GM06990 (cell line): ENCODE measurements at regions not wholly inside any gene's neighbourhood (a gene's known extent, or its start where the extent isn't known, plus 50 kb on each side); places are given as distances from the start of the nearest gene placed in this dataset.

Experiments
- DNase-seq: peaks from one replicate; pipeline ENCODE4 v3.0.0-alpha.2; 2011; ENCODE audit not compliant: insufficient read length; ENCODE audit errors: extremely low read depth
- H3K27me3 ChIP-seq: replicated peaks from 2 replicates; pipeline ENCODE4 v1.6.0; 2011; ENCODE audit warnings: low read length; ENCODE audit not compliant: control insufficient read depth, insufficient read depth
- H3K36me3 ChIP-seq: 2 replicates; pipeline ENCODE4 v1.5.1; 2011; ENCODE audit warnings: low read length; ENCODE audit not compliant: control insufficient read depth, insufficient read depth
- H3K4me3 ChIP-seq: replicated peaks from 2 replicates; pipeline ENCODE4 v1.5.1; 2011; ENCODE audit warnings: low read depth, mild to moderate bottlenecking, control low read depth, low read length
- TF ChIP-seq, protein P1 (sequence below): IDR thresholded peaks from 2 replicates; pipeline ENCODE4 v1.5.1; 2011; ENCODE audit warnings: low read length, control low read depth, mild to moderate bottlenecking, inconsistent platforms; ENCODE audit not compliant: insufficient read depth, poor library complexity, severe bottlenecking

DNA sequence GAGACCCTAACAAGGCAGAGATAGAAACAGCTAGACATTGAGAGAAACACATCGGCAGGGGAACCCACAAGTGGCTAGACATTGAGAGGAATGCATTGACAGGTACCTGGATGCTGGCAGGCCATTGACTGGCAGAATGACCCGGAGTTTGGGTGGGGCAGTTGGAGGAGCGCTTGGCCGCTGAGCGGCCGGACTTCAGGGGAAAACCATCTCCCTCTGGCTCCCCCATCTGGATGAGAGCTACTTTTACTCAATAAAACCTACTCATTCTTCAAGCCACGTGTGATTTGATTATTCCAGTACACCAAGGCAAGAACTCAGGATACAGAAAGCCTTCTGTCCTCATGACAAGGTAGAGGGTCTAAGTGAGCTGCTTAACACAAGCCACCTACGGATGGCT lies 473.4 kb downstream of the SLITRK5 start:
- Histone ChIP-seq H3K36me3 (no peaks in the 10 kb centered on the region), H3K4me3 (no peak overlapping the region), H3K27me3 (no peaks in the 10 kb centered on the region)
- TF ChIP-seq, protein P1, sequence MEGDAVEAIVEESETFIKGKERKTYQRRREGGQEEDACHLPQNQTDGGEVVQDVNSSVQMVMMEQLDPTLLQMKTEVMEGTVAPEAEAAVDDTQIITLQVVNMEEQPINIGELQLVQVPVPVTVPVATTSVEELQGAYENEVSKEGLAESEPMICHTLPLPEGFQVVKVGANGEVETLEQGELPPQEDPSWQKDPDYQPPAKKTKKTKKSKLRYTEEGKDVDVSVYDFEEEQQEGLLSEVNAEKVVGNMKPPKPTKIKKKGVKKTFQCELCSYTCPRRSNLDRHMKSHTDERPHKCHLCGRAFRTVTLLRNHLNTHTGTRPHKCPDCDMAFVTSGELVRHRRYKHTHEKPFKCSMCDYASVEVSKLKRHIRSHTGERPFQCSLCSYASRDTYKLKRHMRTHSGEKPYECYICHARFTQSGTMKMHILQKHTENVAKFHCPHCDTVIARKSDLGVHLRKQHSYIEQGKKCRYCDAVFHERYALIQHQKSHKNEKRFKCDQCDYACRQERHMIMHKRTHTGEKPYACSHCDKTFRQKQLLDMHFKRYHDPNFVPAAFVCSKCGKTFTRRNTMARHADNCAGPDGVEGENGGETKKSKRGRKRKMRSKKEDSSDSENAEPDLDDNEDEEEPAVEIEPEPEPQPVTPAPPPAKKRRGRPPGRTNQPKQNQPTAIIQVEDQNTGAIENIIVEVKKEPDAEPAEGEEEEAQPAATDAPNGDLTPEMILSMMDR: no peak
- no peak for DNase-seq

GRCh38 chr13:88153353-88153752 lies 482.2 kb downstream of the SLITRK5 start:
- Histone ChIP-seq H3K36me3 (no peaks in the 10 kb centered on the region), H3K27me3 (no peaks in the 10 kb centered on the region), H3K4me3 (no peak overlapping the region)
- DNase-seq: no peak
- TF ChIP-seq, protein P1: no peak

GRCh38 chr13:88154001-88154400 lies 482.8 kb downstream of the SLITRK5 start:
- no peaks in the 10 kb centered on the region for H3K27me3 ChIP-seq
- DNase-seq: no peak
- H3K4me3 ChIP-seq: no peak overlapping the region
- TF ChIP-seq, protein P1: no peak
- no peaks in the 10 kb centered on the region for H3K36me3 ChIP-seq

GRCh38 chr13:88162076-88162702 lies 491.0 kb downstream of the SLITRK5 start:
- DNase-seq: no peak
- Histone ChIP-seq H3K27me3 (no peaks in the 10 kb centered on the region), H3K4me3 (no peak overlapping the region), H3K36me3 (no peaks in the 10 kb centered on the region)
- TF ChIP-seq, protein P1: no peak

DNA sequence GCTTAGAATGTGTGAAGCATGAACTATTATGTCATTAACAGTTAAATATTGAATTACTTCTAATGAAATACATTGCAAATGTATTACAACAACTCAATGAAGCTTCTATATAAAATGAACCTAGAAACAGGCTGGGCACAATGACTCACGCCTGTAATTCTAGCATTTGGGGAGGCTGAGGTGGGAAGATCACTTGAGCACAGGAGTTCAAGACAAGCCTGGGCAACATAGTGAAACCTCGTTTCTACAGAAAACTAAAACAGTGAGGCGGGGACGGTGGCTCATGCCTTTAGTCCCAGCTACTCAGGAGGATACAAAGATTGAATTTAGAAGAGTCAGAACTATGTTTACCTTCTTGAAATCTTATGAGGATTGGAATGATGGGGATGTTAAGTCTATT lies 505.1 kb downstream of the SLITRK5 start:
- Histone ChIP-seq H3K4me3 (no peak overlapping the region), H3K27me3 (no peaks in the 10 kb centered on the region), H3K36me3 (no peaks in the 10 kb centered on the region)
- TF ChIP-seq, protein P1: no peak
- no peak for DNase-seq

GRCh38 chr13:88183440-88183839 lies 512.3 kb downstream of the SLITRK5 start:
- no peak overlapping the region for H3K4me3 ChIP-seq

More at GRCh38 chr13:88183440-88183839, 512.3 kb downstream of the SLITRK5 start:
- H3K27me3 ChIP-seq: no peaks in the 10 kb centered on the region
- no peaks in the 10 kb centered on the region for H3K36me3 ChIP-seq
- no peak for DNase-seq
- TF ChIP-seq, protein P1: no peak
